ENCODE measurements at regions not wholly inside any gene's neighbourhood (a gene's known extent, or its start where the extent isn't known, plus 50 kb on each side); places are given as distances from the start of the nearest gene placed in this dataset.
"Not testable (repeated sequence)": the region's sequence is repeated elsewhere in the genome, so short reads cannot be mapped to it uniquely, and the experiment has no call there.

DNA sequence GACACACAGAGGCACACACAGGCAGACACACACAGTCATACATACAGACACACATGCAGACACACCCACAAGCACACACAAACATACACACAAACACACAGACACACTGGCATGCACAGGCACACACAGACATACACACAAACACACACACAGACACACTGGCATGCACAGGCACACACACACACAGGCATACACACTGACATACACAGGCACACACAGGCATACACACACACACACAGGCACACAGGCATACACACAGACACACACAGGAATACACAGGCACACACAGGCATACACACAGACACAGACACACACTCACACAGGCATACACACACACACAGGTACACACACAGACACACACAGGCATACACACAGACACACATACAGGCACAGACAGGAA, 340.7 kb upstream of the VSTM2A start:
- Histone ChIP-seq H3K4me1 (ENCODE audit: insufficient read depth, low read length, poor library complexity, severe bottlenecking) (no peaks in the 10 kb centered on the region), H3K79me2 (ENCODE audit: insufficient read depth, low read length) (no peaks in the 10 kb centered on the region), H3K4me2 (ENCODE audit: low read depth, low read length, poor library complexity, severe bottlenecking) (no peak overlapping the region), H3K9me3 (ENCODE audit: insufficient read depth, low read depth, low read length) (0 out of 2 replicates have a peak, but pooled peaks cover under 1% of the 10 kb centered on the region), H4K20me1 (ENCODE audit: insufficient read depth, low read length, poor library complexity, severe bottlenecking) (no peaks in the 10 kb centered on the region), H2AFZ (ENCODE audit: low read length) (no peak overlapping the region), H3K9ac (ENCODE audit: low read depth, low read length, poor library complexity, severe bottlenecking) (no peak overlapping the region), H3K27me3 (ENCODE audit: insufficient read depth, low read length, poor library complexity, severe bottlenecking) (no peaks in the 10 kb centered on the region), H3F3A (ENCODE audit: low read depth) (no peaks in the 10 kb centered on the region), H3K36me3 (ENCODE audit: insufficient read depth, low read length) (no peaks in the 10 kb centered on the region), H3K9me2 (replicated peaks; ENCODE audit: low read depth, low read length) (no peaks in the 10 kb centered on the region), H3K4me3 (ENCODE audit: low read length, poor library complexity, severe bottlenecking) (no peak overlapping the region)
- TF ChIP-seq EZH2phosphoT487 (IDR thresholded peaks at IDR 0.05; ENCODE audit: borderline replicate concordance) = no peak
- TF ChIP-seq, protein P1, sequence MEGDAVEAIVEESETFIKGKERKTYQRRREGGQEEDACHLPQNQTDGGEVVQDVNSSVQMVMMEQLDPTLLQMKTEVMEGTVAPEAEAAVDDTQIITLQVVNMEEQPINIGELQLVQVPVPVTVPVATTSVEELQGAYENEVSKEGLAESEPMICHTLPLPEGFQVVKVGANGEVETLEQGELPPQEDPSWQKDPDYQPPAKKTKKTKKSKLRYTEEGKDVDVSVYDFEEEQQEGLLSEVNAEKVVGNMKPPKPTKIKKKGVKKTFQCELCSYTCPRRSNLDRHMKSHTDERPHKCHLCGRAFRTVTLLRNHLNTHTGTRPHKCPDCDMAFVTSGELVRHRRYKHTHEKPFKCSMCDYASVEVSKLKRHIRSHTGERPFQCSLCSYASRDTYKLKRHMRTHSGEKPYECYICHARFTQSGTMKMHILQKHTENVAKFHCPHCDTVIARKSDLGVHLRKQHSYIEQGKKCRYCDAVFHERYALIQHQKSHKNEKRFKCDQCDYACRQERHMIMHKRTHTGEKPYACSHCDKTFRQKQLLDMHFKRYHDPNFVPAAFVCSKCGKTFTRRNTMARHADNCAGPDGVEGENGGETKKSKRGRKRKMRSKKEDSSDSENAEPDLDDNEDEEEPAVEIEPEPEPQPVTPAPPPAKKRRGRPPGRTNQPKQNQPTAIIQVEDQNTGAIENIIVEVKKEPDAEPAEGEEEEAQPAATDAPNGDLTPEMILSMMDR (conservative IDR thresholded peaks at IDR 0.05; ENCODE audit: low read length) = no peak

DNA sequence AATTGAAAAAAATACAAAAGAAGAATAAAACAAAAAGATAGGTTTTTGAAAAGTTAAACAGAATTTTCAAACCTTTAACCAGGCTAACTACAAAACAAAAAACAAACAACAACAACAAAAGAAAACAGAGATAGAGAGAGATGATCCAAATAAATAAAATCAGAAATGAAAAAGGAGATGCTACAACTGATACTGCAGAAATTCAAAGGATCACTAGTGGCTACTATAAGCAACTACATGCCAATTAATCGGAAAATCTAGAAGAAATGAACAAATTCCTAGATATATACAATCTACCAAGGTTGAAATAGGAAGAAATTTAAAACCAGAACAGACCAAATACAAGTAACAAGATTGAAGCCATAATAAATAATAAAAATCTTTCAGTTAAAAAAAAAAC, 326.8 kb upstream of the VSTM2A start:
- Histone ChIP-seq H3K9me2 (replicated peaks; ENCODE audit: low read depth, low read length) (no peaks in the 10 kb centered on the region), H3K4me1 (ENCODE audit: insufficient read depth, low read length, poor library complexity, severe bottlenecking) (no peaks in the 10 kb centered on the region), H4K20me1 (ENCODE audit: insufficient read depth, low read length, poor library complexity, severe bottlenecking) (no peaks in the 10 kb centered on the region), H3F3A (ENCODE audit: low read depth) (no peaks in the 10 kb centered on the region), H3K4me2 (ENCODE audit: low read depth, low read length, poor library complexity, severe bottlenecking) (no peak overlapping the region), H3K27me3 (ENCODE audit: insufficient read depth, low read length, poor library complexity, severe bottlenecking) (no peaks in the 10 kb centered on the region), H3K4me3 (ENCODE audit: low read length, poor library complexity, severe bottlenecking) (no peak overlapping the region), H3K9me3 (ENCODE audit: insufficient read depth, low read depth, low read length) (no peaks in the 10 kb centered on the region; the same call in 1 of the 2 replicates), H2AFZ (ENCODE audit: low read length) (no peak overlapping the region), H3K79me2 (ENCODE audit: insufficient read depth, low read length) (no peaks in the 10 kb centered on the region), H3K36me3 (ENCODE audit: insufficient read depth, low read length) (no peaks in the 10 kb centered on the region), H3K9ac (ENCODE audit: low read depth, low read length, poor library complexity, severe bottlenecking) (no peak overlapping the region)
- no peak for TF ChIP-seq EZH2phosphoT487 (IDR thresholded peaks at IDR 0.05; ENCODE audit: borderline replicate concordance)
- TF ChIP-seq, protein P1 (conservative IDR thresholded peaks at IDR 0.05; ENCODE audit: low read length) = no peak

DNA sequence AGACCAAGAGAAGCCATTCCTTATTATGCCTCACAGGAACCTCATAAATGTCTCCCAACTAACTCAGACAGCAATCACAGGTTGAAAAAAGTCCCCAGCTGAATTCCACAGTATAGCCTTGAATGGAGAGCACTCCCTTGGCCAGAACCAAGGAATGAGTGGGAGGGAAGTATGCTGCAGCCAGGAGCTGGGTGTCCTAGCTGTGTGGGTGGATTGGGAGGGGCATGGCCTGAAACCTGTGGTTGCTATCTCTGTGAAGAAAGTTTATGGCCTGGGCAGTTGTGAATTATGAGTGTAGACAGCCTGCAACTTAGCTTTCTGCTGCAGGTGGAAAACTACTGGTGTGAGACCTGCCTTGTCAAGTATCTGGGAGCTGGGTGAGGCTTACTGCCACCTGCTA, 316.1 kb upstream of the VSTM2A start:
- not testable (repeated sequence) for H2AFZ ChIP-seq (ENCODE audit: low read length); H3K79me2 ChIP-seq (ENCODE audit: insufficient read depth, low read length); H3K9me3 ChIP-seq (ENCODE audit: insufficient read depth, low read depth, low read length); H3K4me2 ChIP-seq (ENCODE audit: low read depth, low read length, poor library complexity, severe bottlenecking); H3K4me1 ChIP-seq (ENCODE audit: insufficient read depth, low read length, poor library complexity, severe bottlenecking); H3K36me3 ChIP-seq (ENCODE audit: insufficient read depth, low read length); H4K20me1 ChIP-seq (ENCODE audit: insufficient read depth, low read length, poor library complexity, severe bottlenecking); H3K4me3 ChIP-seq (ENCODE audit: low read length, poor library complexity, severe bottlenecking); H3K27me3 ChIP-seq (ENCODE audit: insufficient read depth, low read length, poor library complexity, severe bottlenecking); H3F3A ChIP-seq (ENCODE audit: low read depth); H3K9ac ChIP-seq (ENCODE audit: low read depth, low read length, poor library complexity, severe bottlenecking); H3K9me2 ChIP-seq (replicated peaks; ENCODE audit: low read depth, low read length)

DNA sequence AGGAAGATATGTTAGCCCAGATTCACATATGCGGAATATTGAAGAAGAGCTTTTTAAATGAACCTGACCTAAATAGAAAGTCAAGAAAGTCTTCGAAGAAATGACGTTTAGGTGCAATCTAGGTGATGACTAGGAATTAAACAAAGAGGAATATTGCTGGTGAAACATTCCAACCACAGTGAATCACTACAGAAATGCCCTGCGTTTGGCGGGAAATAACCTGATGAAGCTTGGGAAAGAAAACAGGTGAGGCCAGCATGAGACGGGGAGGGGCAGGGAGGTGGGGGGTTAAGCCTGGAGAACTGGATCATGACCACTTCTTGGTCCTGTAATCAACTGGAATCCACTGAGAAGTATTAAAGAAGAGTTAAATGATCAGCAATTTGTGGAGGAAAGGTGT, 299.4 kb upstream of the VSTM2A start:
- Histone ChIP-seq H4K20me1 (ENCODE audit: insufficient read depth, low read length, poor library complexity, severe bottlenecking) (no peaks in the 10 kb centered on the region), H3K4me1 (ENCODE audit: insufficient read depth, low read length, poor library complexity, severe bottlenecking) (no peaks in the 10 kb centered on the region), H2AFZ (ENCODE audit: low read length) (no peak overlapping the region), H3K9ac (ENCODE audit: low read depth, low read length, poor library complexity, severe bottlenecking) (no peak overlapping the region), H3K4me3 (ENCODE audit: low read length, poor library complexity, severe bottlenecking) (no peak overlapping the region), H3F3A (ENCODE audit: low read depth) (no peaks in the 10 kb centered on the region), H3K4me2 (ENCODE audit: low read depth, low read length, poor library complexity, severe bottlenecking) (no peak overlapping the region), H3K9me2 (replicated peaks; ENCODE audit: low read depth, low read length) (no peaks in the 10 kb centered on the region), H3K9me3 (ENCODE audit: insufficient read depth, low read depth, low read length) (no peaks in the 10 kb centered on the region), H3K27me3 (ENCODE audit: insufficient read depth, low read length, poor library complexity, severe bottlenecking) (no peaks in the 10 kb centered on the region), H3K36me3 (ENCODE audit: insufficient read depth, low read length) (no peaks in the 10 kb centered on the region), H3K79me2 (ENCODE audit: insufficient read depth, low read length) (no peaks in the 10 kb centered on the region)
- TF ChIP-seq EZH2phosphoT487 (IDR thresholded peaks at IDR 0.05; ENCODE audit: borderline replicate concordance) = no peak
- TF ChIP-seq, protein P1 (conservative IDR thresholded peaks at IDR 0.05; ENCODE audit: low read length) = no peak

All from Loucy (cell line).